ENCODE measurements at regions not wholly inside any gene's neighbourhood (a gene's known extent, or its start where the extent isn't known, plus 50 kb on each side); places are given as distances from the start of the nearest gene placed in this dataset.

- no peak overlapping the region for H3K27ac Mint-ChIP-seq (ENCODE audit: unreplicated experiment)
- Histone ChIP-seq H3K4me1 (ENCODE audit: insufficient read depth, low read length) (no peaks in the 10 kb centered on the region), H4K20me1 (ENCODE audit: insufficient read depth, low read length) (no peaks in the 10 kb centered on the region), H2AFZ (ENCODE audit: low read depth, low read length) (no peak overlapping the region), H3K79me2 (ENCODE audit: insufficient read depth, low read length) (no peaks in the 10 kb centered on the region), H3K36me3 (ENCODE audit: insufficient read depth, low read length) (no peaks in the 10 kb centered on the region), H3K27ac (ENCODE audit: low read depth, low read length) (no peak overlapping the region), H3K9ac (ENCODE audit: low read length) (no peak overlapping the region), H3K4me2 (ENCODE audit: low read length) (no peak overlapping the region), H3K4me3 (ENCODE audit: insufficient read depth, low read depth, low read length) (no peak overlapping the region), H3K27me3 (ENCODE audit: insufficient read depth, low read length) (no peaks in the 10 kb centered on the region), H3K9me3 (ENCODE audit: insufficient read depth, low read depth, low read length) (peaks cover 8% of the 10 kb centered on the region)
- H3K27me3 Mint-ChIP-seq (ENCODE audit: low read depth, unreplicated experiment): peaks cover 10% of the 10 kb centered on the region
- no peak for DNase-seq (ENCODE audit: low read depth)
- no peak overlapping the region for H3K4me3 Mint-ChIP-seq (ENCODE audit: unreplicated experiment)
- H3K9me3 Mint-ChIP-seq (ENCODE audit: unreplicated experiment): peaks cover 28% of the 10 kb centered on the region
- TF ChIP-seq EZH2 (IDR thresholded peaks at IDR 0.05; ENCODE audit: insufficient read depth, low read length) (no peak), CTCF (IDR thresholded peaks at IDR 0.05; ENCODE audit: insufficient read depth, low read depth, low read length) (no peak)
- no peaks in the 10 kb centered on the region for H3K4me1 Mint-ChIP-seq (ENCODE audit: low read depth, unreplicated experiment)
- H3K36me3 Mint-ChIP-seq (ENCODE audit: low read depth, unreplicated experiment): peaks cover 2% of the 10 kb centered on the region
- FAIRE-seq: no peak
Measured at GRCh38 chr6:40185486-40185885, 251.2 kb upstream of the MOCS1 start.

GRCh38 chr6:40183902-40184301, 249.6 kb upstream of the MOCS1 start:
- Histone ChIP-seq H3K79me2 (ENCODE audit: insufficient read depth, low read length) (no peaks in the 10 kb centered on the region), H3K9me3 (ENCODE audit: insufficient read depth, low read depth, low read length) (peaks cover 8% of the 10 kb centered on the region), H3K27me3 (ENCODE audit: insufficient read depth, low read length) (no peaks in the 10 kb centered on the region), H3K9ac (ENCODE audit: low read length) (no peak overlapping the region), H3K4me2 (ENCODE audit: low read length) (no peak overlapping the region), H4K20me1 (ENCODE audit: insufficient read depth, low read length) (no peaks in the 10 kb centered on the region), H2AFZ (ENCODE audit: low read depth, low read length) (no peak overlapping the region), H3K27ac (ENCODE audit: low read depth, low read length) (no peak overlapping the region), H3K36me3 (ENCODE audit: insufficient read depth, low read length) (no peaks in the 10 kb centered on the region), H3K4me3 (ENCODE audit: insufficient read depth, low read depth, low read length) (no peak overlapping the region), H3K4me1 (ENCODE audit: insufficient read depth, low read length) (no peaks in the 10 kb centered on the region)
- H3K4me3 Mint-ChIP-seq (ENCODE audit: unreplicated experiment): no peak overlapping the region
- H3K9me3 Mint-ChIP-seq (ENCODE audit: unreplicated experiment): peaks cover 28% of the 10 kb centered on the region
- H3K36me3 Mint-ChIP-seq (ENCODE audit: low read depth, unreplicated experiment): peaks cover 2% of the 10 kb centered on the region
- no peak for FAIRE-seq
- no peak for DNase-seq (ENCODE audit: low read depth)
- no peaks in the 10 kb centered on the region for H3K4me1 Mint-ChIP-seq (ENCODE audit: low read depth, unreplicated experiment)
- peak overlapping the region; percentile 23 for H3K27ac Mint-ChIP-seq (ENCODE audit: unreplicated experiment)
- H3K27me3 Mint-ChIP-seq (ENCODE audit: low read depth, unreplicated experiment): peaks cover 7% of the 10 kb centered on the region
- TF ChIP-seq EZH2 (IDR thresholded peaks at IDR 0.05; ENCODE audit: insufficient read depth, low read length) (no peak), CTCF (IDR thresholded peaks at IDR 0.05; ENCODE audit: insufficient read depth, low read depth, low read length) (no peak)

- Mint-ChIP-seq H3K27ac (ENCODE audit: unreplicated experiment) (no peak overlapping the region), H3K4me1 (ENCODE audit: low read depth, unreplicated experiment) (no peaks in the 10 kb centered on the region), H3K36me3 (ENCODE audit: low read depth, unreplicated experiment) (peaks cover 2% of the 10 kb centered on the region), H3K9me3 (ENCODE audit: unreplicated experiment) (peaks cover 29% of the 10 kb centered on the region), H3K27me3 (ENCODE audit: low read depth, unreplicated experiment) (peaks cover 7% of the 10 kb centered on the region), H3K4me3 (ENCODE audit: unreplicated experiment) (no peak overlapping the region)
- no peak overlapping the region for H3K27ac ChIP-seq (ENCODE audit: low read depth, low read length)
- no peaks in the 10 kb centered on the region for H4K20me1 ChIP-seq (ENCODE audit: insufficient read depth, low read length)
- H3K9ac ChIP-seq (ENCODE audit: low read length): no peak overlapping the region
- H3K79me2 ChIP-seq (ENCODE audit: insufficient read depth, low read length): no peaks in the 10 kb centered on the region
- H3K36me3 ChIP-seq (ENCODE audit: insufficient read depth, low read length): no peaks in the 10 kb centered on the region
- H2AFZ ChIP-seq (ENCODE audit: low read depth, low read length): no peak overlapping the region
- DNase-seq (ENCODE audit: low read depth): no peak
- H3K4me3 ChIP-seq (ENCODE audit: insufficient read depth, low read depth, low read length): no peak overlapping the region
- H3K4me1 ChIP-seq (ENCODE audit: insufficient read depth, low read length): no peaks in the 10 kb centered on the region
- no peak for FAIRE-seq
- no peaks in the 10 kb centered on the region for H3K27me3 ChIP-seq (ENCODE audit: insufficient read depth, low read length)
- no peak overlapping the region for H3K4me2 ChIP-seq (ENCODE audit: low read length)
- peaks cover 8% of the 10 kb centered on the region for H3K9me3 ChIP-seq (ENCODE audit: insufficient read depth, low read depth, low read length)
- TF ChIP-seq CTCF (IDR thresholded peaks at IDR 0.05; ENCODE audit: insufficient read depth, low read depth, low read length) (no peak), EZH2 (IDR thresholded peaks at IDR 0.05; ENCODE audit: insufficient read depth, low read length) (no peak)
Measured at GRCh38 chr6:40181367-40181766, 247.1 kb upstream of the MOCS1 start.

All from astrocyte (in vitro differentiated cells and primary cell).